ENCODE measurements at regions not wholly inside any gene's neighbourhood (a gene's known extent, or its start where the extent isn't known, plus 50 kb on each side); places are given as distances from the start of the nearest gene placed in this dataset.

GRCh38 chr20:23139524-23139923, 53.4 kb upstream of the CD93 start (continued):
- TF ChIP-seq ZNF3 (CRISPR knock-in tag; IDR thresholded peaks at IDR 0.05) (no peak), ZNF197 (CRISPR knock-in tag; IDR thresholded peaks at IDR 0.05; ENCODE audit: low read depth) (0 out of 2 replicates have a peak, but pooled peaks have one; percentile 60), ZNF282 (CRISPR knock-in tag; IDR thresholded peaks at IDR 0.05) (no peak), LEF1 (IDR thresholded peaks at IDR 0.05) (peak; percentile 46; the same call in 1 of the 2 replicates), HDAC2 (IDR thresholded peaks at IDR 0.05) (0 out of 2 replicates have a peak, but pooled peaks have one; percentile 22), DMBX1 (CRISPR knock-in tag; IDR thresholded peaks at IDR 0.05; ENCODE audit: borderline replicate concordance) (peak; percentile 96), JUND (IDR thresholded peaks at IDR 0.05; ENCODE audit: borderline replicate concordance, low read depth, low read length) (no peak), JUND (tag; IDR thresholded peaks at IDR 0.05; ENCODE audit: borderline replicate concordance, low read depth, low read length) (peak; percentile 52; the same call in 2 of the 3 replicates), ZNF592 (IDR thresholded peaks at IDR 0.05) (peak; percentile 98), ZZZ3 (IDR thresholded peaks at IDR 0.05) (no peak), NR2C2 (CRISPR knock-in tag; IDR thresholded peaks at IDR 0.05) (no peak), NR2C2 (tag; IDR thresholded peaks at IDR 0.05) (peak; percentile 49), BHLHE40 (IDR thresholded peaks at IDR 0.05; ENCODE audit: low read length) (0 out of 2 replicates have a peak, but pooled peaks have one; percentile 23), NR4A1 (CRISPR knock-in tag; IDR thresholded peaks at IDR 0.05) (no peak), NR4A1 (tag; IDR thresholded peaks at IDR 0.05) (peak; percentile 94), PYGO2 (tag; IDR thresholded peaks at IDR 0.05) (0 out of 2 replicates have a peak, but pooled peaks have one; percentile 40), SMAD4 (CRISPR knock-in tag; conservative IDR thresholded peaks at IDR 0.05) (peak; percentile 89; the same call in 1 of the 2 replicates), HINFP (tag; conservative IDR thresholded peaks at IDR 0.05; ENCODE audit: low read depth) (peak; percentile 59; the same call in 1 of the 2 replicates), ELK3 (CRISPR knock-in tag; IDR thresholded peaks at IDR 0.05) (no peak), POLR2H (tag; IDR thresholded peaks at IDR 0.05; ENCODE audit: low read depth) (0 out of 2 replicates have a peak, but pooled peaks have one; percentile 46), NFXL1 (CRISPR knock-in tag; IDR thresholded peaks at IDR 0.05) (no peak), PTRF (tag; IDR thresholded peaks at IDR 0.05) (0 out of 2 replicates have a peak, but pooled peaks have one; percentile 32), PKNOX1 (IDR thresholded peaks at IDR 0.05) (peak; percentile 48; the same call in 1 of the 2 replicates)
